Astrocyte of the spinal cord (primary cell): ENCODE measurements at regions not wholly inside any gene's neighbourhood (a gene's known extent, or its start where the extent isn't known, plus 50 kb on each side); places are given as distances from the start of the nearest gene placed in this dataset.
"Not testable (repeated sequence)": the region's sequence is repeated elsewhere in the genome, so short reads cannot be mapped to it uniquely, and the experiment has no call there.

Source experiments
- DNase-seq: peaks from one replicate; pipeline ENCODE4 v3.0.0; 2011; ENCODE audit warnings: low read depth, low spot score
- H3K4me3 ChIP-seq: 2 replicates; pipeline ENCODE4 v1.5.1; 2011; ENCODE audit warnings: low read depth, mild to moderate bottlenecking, low read length, moderate library complexity
- in situ Hi-C: cut with HindIII; loops from 2 replicates; pipeline ENCODE4 v1.10.0; 2017; ENCODE audit warnings: low sequenced_read_pairs
- TF ChIP-seq, protein P1 (sequence below): IDR thresholded peaks from 2 replicates; pipeline ENCODE4 v1.5.1; 2012; ENCODE audit warnings: low read depth, mild to moderate bottlenecking, low read length, inconsistent platforms

DNA sequence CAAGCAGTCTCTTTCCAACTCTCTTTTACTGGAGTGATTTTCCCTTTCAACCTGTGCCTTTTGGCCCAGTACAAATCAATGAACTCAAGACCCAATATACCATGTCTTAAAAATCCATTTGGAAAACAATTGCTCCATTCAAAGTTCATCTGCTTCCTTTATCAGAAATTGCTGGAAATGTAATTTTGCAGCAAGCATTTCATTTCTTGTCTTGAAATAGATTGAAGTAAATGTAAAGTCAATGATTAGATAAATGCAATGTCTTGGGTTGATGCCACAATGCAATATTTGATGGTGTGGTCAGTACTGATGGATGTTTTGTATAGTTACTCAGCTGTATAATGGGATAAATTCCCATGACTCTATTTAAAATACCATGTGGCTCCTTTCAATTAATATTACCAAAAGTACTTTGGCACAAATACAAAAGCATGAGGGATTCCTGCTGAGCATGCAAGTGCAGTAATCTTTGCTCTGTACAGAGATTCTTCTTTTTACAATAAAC, 707.7 kb upstream of the NOVA1 start:
- DNase-seq = no peak
- TF ChIP-seq, protein P1, sequence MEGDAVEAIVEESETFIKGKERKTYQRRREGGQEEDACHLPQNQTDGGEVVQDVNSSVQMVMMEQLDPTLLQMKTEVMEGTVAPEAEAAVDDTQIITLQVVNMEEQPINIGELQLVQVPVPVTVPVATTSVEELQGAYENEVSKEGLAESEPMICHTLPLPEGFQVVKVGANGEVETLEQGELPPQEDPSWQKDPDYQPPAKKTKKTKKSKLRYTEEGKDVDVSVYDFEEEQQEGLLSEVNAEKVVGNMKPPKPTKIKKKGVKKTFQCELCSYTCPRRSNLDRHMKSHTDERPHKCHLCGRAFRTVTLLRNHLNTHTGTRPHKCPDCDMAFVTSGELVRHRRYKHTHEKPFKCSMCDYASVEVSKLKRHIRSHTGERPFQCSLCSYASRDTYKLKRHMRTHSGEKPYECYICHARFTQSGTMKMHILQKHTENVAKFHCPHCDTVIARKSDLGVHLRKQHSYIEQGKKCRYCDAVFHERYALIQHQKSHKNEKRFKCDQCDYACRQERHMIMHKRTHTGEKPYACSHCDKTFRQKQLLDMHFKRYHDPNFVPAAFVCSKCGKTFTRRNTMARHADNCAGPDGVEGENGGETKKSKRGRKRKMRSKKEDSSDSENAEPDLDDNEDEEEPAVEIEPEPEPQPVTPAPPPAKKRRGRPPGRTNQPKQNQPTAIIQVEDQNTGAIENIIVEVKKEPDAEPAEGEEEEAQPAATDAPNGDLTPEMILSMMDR = no peak
- no peak overlapping the region for H3K4me3 ChIP-seq
- in situ Hi-C loops = no loop called here

DNA sequence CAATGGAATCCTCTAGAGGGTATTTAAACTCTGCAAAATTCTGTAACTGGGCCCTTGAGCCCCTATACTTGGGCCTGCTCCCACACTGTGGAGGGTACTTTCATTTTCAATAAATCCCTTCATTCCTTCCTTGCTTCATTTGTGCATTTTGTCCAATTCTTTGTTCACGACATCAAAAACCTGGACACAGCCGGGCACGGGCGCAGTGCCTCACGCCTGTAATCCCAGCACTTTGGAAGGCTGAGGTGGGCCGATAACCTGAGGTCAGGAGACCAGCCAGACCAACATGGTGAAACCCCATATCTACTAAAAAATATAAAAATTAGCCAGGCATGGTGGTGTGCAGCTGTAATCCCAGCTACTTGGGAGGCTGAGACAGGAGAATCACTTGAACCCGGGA, 714.9 kb upstream of the NOVA1 start:
- DNase-seq, in situ Hi-C loops, H3K4me3 ChIP-seq: not testable (repeated sequence)

DNA sequence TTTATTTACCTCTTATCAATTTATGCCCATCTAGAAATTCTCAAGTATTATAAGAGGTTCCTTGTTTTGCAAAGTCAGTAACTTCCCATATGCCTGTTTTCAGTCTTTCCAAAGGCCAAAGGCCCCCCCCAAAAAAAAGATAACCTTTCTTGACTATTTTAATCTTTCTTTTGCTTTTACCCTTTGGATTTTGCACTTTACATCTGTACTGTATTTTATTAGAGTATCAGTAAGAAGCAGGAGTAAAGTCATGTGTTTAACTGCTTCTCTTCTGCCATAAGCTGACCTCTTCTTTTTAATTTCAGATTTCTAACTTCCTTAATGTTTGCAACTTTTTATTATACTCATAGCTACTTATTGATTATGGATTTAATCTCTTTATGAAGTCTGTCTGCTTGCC, 716.4 kb upstream of the NOVA1 start:
- in situ Hi-C loops = no loop called here

DNA sequence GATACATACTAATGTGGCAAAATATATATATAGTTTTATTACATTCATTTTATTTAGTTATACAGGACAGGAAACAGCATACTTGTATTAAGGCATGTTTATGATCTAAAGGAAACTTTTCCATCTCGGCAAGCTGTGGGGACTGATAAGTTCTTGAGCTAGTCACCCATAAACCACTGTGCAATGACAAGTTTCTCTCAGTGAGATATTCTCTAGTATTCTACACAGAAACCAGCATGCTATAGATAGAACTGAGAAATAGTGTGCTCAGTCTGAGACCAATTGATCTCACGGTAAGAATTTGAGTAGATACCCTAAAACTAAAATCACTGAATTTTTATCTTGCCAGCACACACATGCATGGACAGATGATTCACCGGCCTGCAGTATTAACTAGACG, 717.6 kb upstream of the NOVA1 start:
- no peak overlapping the region for H3K4me3 ChIP-seq
- DNase-seq = no peak
- in situ Hi-C loops = no loop called here
- TF ChIP-seq, protein P1 = no peak

More for the DNA sequence above, 716.4 kb upstream of the NOVA1 start:
- no peak for DNase-seq
- H3K4me3 ChIP-seq = no peak overlapping the region
- TF ChIP-seq, protein P1 = no peak

DNA sequence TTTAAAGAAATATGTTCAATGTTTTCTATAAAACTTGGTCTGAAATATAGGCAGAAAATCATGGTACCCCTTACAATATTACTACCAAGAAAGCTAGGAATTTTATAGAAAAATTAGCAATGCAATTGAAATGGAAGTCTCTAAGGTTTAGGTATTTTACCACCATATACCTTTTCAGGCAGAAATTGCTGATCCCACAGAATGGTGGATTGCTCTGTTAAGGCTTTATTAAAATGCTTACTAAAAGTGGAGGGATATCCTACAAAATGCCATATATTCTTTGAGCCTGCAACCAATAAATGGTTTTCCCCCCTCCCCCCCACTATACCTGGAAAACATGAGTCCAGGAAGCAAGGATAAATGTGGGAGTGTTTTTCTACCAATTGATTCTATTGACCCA, 718.1 kb upstream of the NOVA1 start:
- TF ChIP-seq, protein P1 = no peak
- DNase-seq = no peak
- in situ Hi-C loops = no loop called here

DNA sequence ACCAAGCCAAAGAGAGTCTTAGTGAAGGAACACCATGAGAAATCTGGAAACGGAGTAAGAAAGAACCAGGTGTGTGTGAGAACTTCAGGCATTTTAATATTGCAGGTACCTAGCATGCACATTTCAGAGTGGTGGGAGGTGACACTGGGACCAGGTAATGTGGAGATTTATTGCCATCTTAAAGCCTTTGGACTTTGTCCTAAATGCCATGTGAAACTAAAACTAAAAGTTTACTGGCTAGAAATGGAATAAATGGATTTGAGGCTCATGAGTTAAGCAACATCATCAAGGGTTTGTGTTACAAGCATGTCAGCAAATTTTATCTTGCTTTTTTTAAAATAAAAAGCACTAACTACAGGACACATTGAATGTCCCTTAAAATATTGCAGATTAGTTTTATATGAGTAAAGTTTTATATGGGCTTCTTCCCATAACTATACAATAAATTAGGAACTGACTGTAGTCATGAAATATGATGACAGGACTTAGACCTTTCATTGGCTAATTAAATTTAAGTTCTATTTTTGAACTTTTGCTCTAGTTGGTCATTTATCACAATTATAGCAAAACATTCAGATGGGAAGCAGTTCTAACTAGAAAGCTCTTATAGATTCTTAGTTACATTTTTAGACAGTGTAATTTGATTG, 721.1 kb upstream of the NOVA1 start:
- no peak for DNase-seq
- TF ChIP-seq, protein P1 = no peak
- in situ Hi-C loops = no loop called here
- H3K4me3 ChIP-seq = no peak overlapping the region

More for the DNA sequence above, 718.1 kb upstream of the NOVA1 start:
- H3K4me3 ChIP-seq = no peak overlapping the region

DNA sequence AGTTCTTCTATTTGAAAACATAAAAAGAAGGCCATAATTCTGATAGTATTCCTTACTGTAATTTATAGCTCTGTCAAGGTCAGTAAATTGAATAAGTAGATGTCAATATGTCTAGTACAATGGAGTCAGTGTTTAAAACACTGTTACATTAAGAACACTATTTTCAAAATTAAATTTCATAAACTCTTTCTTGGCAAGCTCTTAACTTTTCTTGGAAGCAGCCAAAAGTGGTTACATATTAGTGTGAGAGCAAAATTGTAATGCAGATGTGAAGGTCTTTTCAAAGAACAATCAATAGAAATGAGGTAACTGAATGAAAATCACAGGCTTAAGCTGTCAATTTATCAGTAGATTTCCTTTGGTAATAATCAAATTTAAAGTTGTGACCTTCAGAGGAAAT, 722.4 kb upstream of the NOVA1 start:
- in situ Hi-C loops = no loop called here
- DNase-seq = no peak
- TF ChIP-seq, protein P1 = no peak
- no peak overlapping the region for H3K4me3 ChIP-seq
